Activated naive CD4-positive, alpha-beta T cell treated with anti-CD3 and anti-CD28 coated beads for 36 hours (primary cell): ENCODE measurements at regions not wholly inside any gene's neighbourhood (a gene's known extent, or its start where the extent isn't known, plus 50 kb on each side); places are given as distances from the start of the nearest gene placed in this dataset.
"Not testable (repeated sequence)": the region's sequence is repeated elsewhere in the genome, so short reads cannot be mapped to it uniquely, and the experiment has no call there.

ENCODE experiments used
- CTCF ChIA-PET: fragments of 350-600 bp; sonication (Branson Sonifier 250); formaldehyde crosslinking; loops from one replicate; lab custom pipeline; 2021; ENCODE audit warnings: antibody characterized with exemption; lab: Charles Lee
- DNase-seq: peaks from one replicate; pipeline ENCODE4 v3.0.0-alpha.2; 2020
- H3K27ac Mint-ChIP-seq: one replicate; pipeline ENCODE4 v1.8.0; 2021; ENCODE audit warnings: mild to moderate bottlenecking, mixed read lengths
- H3K27me3 Mint-ChIP-seq: one replicate; pipeline ENCODE4 v1.8.0; 2021; ENCODE audit warnings: low read depth, mixed read lengths
- H3K36me3 Mint-ChIP-seq: one replicate; pipeline ENCODE4 v1.8.0; 2021; ENCODE audit warnings: low read depth, mixed read lengths
- H3K4me1 Mint-ChIP-seq: one replicate; pipeline ENCODE4 v1.8.0; 2021; ENCODE audit warnings: low read depth, mixed read lengths
- H3K4me3 Mint-ChIP-seq: one replicate; pipeline ENCODE4 v1.8.0; 2021; ENCODE audit warnings: mild to moderate bottlenecking, moderate library complexity, mixed read lengths
- H3K9me3 Mint-ChIP-seq: one replicate; pipeline ENCODE4 v1.8.0; 2021; ENCODE audit warnings: mixed read lengths
- intact Hi-C: fragments of 100-400 bp; cut with micrococcal nuclease; formaldehyde crosslinking; loops from one replicate; pipeline ENCODE4 v1.15.1; 2023

DNA sequence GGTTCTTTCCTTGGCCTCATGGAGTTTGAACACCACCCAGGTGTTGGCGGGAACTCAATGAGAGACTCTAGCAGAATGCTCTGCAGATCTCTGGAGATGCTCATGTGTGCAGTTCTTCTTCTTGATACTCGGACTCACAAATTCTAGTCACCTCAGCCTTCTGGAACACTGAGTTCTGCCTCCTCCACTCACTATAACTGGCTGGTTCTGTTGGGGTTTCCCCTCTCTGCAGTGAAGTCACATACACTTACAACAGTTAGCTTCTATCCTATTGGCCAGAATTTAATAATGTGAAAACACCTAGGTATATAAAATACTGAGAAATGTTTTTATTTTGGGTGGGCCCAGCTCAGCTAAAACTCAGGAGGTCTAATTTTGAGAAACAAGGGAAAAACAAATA, 109.6 kb upstream of the HIVEP1 start:
- H3K9me3 Mint-ChIP-seq: no peaks in the 10 kb centered on the region
- H3K4me3 Mint-ChIP-seq: no peak overlapping the region
- peaks cover 20% of the 10 kb centered on the region for H3K4me1 Mint-ChIP-seq
- CTCF ChIA-PET: no interaction called here
- no peak overlapping the region for H3K27ac Mint-ChIP-seq
- intact Hi-C loops: loop anchor here (5.0 kb wide), 1 partner anchor 190 kb away; no protein-coding TSS in a partner anchor
- DNase-seq: no peak
- H3K36me3 Mint-ChIP-seq: no peaks in the 10 kb centered on the region
- H3K27me3 Mint-ChIP-seq: no peaks in the 10 kb centered on the region

DNA sequence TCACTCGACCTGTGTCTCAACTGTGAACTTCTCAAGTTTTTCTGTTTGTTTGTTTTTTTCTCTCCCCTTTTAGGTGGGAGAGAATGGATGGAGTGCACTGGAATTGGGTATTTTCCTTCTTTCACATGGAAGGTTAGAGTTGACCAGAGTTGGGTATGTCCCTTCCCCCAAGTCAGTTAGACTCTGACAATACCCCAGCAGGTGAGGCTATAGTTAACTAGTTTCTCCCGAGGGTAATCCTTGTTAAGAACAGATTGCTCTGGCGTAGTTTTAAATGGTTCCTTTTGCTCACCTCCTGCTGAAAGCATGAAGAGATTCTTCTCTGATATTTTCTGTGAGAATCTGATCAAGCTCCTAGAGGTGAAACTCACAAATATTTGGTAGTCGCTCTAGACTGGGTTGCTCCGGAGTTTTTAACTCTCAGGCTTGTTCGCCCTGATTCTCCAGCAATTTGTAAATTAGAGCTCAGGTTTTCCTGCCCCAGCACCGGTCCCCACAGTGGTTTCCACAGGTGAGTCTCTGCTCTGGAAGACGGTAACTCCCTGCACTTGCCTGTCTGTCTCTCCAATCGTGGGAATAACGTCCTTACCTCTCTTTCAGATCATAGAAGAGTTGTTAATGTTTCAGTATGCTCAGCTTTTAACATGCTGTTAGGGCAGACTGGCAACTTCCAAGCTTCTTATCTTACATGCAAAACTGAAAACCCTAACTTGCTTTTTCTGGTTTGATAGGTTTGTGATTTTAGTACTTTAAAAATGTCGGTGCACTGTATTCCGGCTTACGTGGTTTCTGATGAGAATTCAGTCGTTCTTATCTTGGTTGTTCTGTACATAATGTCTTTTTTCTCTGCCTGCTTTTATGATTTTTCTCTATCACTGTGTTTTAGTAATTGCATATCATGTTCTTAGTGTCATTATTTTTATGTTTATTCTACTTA, 111.2 kb upstream of the HIVEP1 start:
- CTCF ChIA-PET: interaction anchor here (0.6 to 1.2 kb wide), 4 partner anchors 14 to 244 kb away, joined by 3 read pairs; no protein-coding TSS in a partner anchor
- H3K4me1 Mint-ChIP-seq: peaks cover 20% of the 10 kb centered on the region
- intact Hi-C loops: loop anchor here (1.0 to 5.0 kb wide), 3 partner anchors 108 to 189 kb away; no protein-coding TSS in a partner anchor
- DNase-seq: no peak
- H3K27ac Mint-ChIP-seq: no peak overlapping the region
- no peaks in the 10 kb centered on the region for H3K9me3 Mint-ChIP-seq
- H3K27me3 Mint-ChIP-seq: no peaks in the 10 kb centered on the region
- no peaks in the 10 kb centered on the region for H3K36me3 Mint-ChIP-seq
- peak overlapping the region; percentile 30 for H3K4me3 Mint-ChIP-seq

DNA sequence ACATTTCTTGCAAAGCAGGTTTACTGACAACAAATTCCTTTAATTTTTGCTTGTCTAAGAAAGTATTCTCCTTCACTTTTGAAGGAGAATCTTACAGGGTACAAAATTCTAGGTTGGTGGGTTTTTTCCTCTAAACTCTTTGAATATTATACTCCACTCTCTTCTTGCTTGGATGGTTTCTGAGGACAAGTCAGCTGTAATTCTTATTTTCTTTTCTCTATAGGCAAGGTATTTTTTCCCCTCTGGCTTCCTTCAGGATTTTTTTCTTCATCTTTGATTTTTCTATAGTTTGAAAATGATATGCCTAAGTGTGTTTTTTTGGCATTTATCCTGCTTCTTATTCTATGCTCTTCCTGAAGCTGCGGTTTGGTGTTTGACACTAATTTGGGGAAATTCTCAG, 112.5 kb upstream of the HIVEP1 start:
- H3K27ac Mint-ChIP-seq: no peak overlapping the region
- H3K36me3 Mint-ChIP-seq: no peaks in the 10 kb centered on the region
- intact Hi-C loops: loop anchor here (2.0 to 5.0 kb wide), 2 partner anchors 109 to 187 kb away; no protein-coding TSS in a partner anchor
- no peak for DNase-seq
- H3K4me1 Mint-ChIP-seq: peaks cover 20% of the 10 kb centered on the region
- H3K27me3 Mint-ChIP-seq: no peaks in the 10 kb centered on the region
- CTCF ChIA-PET: no interaction called here
- peaks cover 2% of the 10 kb centered on the region for H3K9me3 Mint-ChIP-seq
- H3K4me3 Mint-ChIP-seq: no peak overlapping the region

DNA sequence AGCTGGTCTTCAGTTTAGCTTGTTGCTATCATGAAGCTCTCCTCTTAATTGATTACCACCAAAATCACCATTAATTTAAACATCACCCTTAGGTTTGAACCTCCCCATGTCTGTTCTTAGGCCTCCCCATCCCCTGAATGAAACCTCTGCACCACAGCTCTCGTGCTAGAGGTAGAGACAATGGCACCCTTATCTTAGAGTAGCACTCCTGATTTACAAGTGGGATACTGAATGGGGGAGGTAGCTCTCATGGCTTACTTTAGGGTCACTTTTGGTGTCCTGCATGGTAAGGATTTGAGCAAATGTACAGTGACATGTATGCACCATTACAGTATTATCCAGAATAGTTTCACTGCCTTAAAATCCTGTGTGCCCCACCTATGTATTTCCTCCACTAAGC, 115.6 kb upstream of the ADTRP start:
- Mint-ChIP-seq H3K27me3 (no peaks in the 10 kb centered on the region), H3K36me3 (no peaks in the 10 kb centered on the region), H3K4me3 (no peak overlapping the region), H3K9me3 (peaks cover 2% of the 10 kb centered on the region), H3K4me1 (no peaks in the 10 kb centered on the region), H3K27ac (no peak overlapping the region)
- CTCF ChIA-PET: interaction anchor here (1.4 kb wide), 1 partner anchor 11 kb away, joined by 6 read pairs; no protein-coding TSS in a partner anchor
- no peak for DNase-seq
- intact Hi-C loops: no loop called here

DNA sequence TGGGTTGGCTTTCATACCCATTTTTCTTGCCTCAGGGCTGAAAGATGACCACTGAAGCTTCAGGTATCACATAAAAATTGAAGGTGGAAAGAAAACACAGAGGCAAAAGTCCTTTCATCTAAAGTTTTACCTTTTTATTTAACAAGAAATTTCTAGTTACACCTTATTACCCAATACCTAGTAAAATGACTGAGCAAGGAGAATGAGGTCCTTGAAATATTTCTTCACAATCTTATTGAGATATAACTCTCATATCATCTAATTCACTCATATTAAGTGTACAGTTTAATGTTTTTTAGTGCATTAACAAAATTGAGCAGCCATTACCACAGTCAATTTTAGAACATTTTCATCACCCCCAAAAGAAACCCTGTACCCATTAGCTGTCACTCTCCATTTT, 112.9 kb upstream of the ADTRP start:
- CTCF ChIA-PET: no interaction called here
- H3K9me3 Mint-ChIP-seq: peaks cover 2% of the 10 kb centered on the region
- no peaks in the 10 kb centered on the region for H3K36me3 Mint-ChIP-seq
- no peak for DNase-seq
- intact Hi-C loops: no loop called here
- H3K27me3 Mint-ChIP-seq: no peaks in the 10 kb centered on the region
- H3K27ac Mint-ChIP-seq: no peak overlapping the region
- no peak overlapping the region for H3K4me3 Mint-ChIP-seq
- H3K4me1 Mint-ChIP-seq: no peaks in the 10 kb centered on the region

DNA sequence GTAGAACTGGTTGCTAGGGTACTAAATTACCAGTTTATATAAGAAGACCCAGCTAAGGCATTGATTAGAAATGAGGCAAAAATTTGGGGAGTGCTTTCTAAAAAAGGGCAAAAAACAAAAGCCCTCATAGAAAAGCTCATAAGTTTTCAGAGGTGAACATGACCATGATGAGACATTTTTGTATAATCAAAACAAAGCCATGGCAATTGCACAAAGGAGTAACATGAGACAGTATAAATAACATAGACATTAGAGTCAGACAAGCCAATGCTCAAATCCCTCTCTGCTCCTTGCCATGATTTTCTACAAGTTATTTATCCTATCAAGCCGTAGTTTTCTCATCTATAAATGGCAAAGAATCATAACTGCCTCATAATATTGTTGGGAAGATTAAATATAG, 112.2 kb upstream of the ADTRP start:
- H3K27ac Mint-ChIP-seq: no peak overlapping the region
- H3K36me3 Mint-ChIP-seq: no peaks in the 10 kb centered on the region
- H3K4me3 Mint-ChIP-seq: no peak overlapping the region
- H3K9me3 Mint-ChIP-seq: peaks cover 2% of the 10 kb centered on the region
- DNase-seq: no peak
- CTCF ChIA-PET: no interaction called here
- intact Hi-C loops: no loop called here
- H3K27me3 Mint-ChIP-seq: no peaks in the 10 kb centered on the region
- no peaks in the 10 kb centered on the region for H3K4me1 Mint-ChIP-seq

DNA sequence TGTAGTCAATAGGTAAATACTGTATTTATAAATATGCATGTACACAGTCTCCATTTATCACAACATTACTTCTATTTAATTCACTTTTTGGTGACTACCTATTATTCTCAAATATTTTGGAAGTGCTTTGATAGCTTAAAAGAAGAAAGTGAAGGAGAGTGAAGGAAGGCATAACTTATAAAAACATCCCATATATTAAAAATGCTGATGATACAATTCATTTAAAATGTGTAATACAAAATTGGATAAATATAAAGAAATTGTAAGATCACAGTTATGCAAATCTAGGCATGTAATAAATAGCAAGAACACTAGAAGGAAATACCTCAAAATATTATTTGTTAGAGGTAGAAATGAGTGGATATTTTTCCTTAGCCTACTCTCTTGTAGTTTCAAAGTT, 111.6 kb upstream of the ADTRP start:
- CTCF ChIA-PET: no interaction called here
- Mint-ChIP-seq H3K27me3 (no peaks in the 10 kb centered on the region), H3K4me3 (no peak overlapping the region), H3K4me1 (peaks cover 2% of the 10 kb centered on the region), H3K27ac (no peak overlapping the region), H3K36me3 (no peaks in the 10 kb centered on the region), H3K9me3 (no peaks in the 10 kb centered on the region)
- no peak for DNase-seq
- intact Hi-C loops: no loop called here

DNA sequence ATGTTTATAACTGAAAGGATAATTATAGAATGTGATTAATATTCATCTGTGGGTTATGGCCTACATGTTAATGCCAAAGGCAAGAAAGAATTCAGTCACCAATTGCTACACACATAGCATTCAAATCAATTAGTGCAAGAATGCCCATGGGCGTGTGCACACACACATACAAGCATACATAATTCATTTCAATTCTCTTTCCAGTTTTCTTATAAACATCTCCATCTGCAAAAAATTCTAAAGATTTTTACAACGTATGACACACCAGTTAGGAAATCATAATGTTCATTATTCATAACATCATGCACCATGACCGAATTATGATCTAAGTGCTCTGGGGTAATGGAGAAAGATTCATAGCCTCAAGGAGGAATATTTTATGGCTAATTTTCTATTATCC, 111.0 kb upstream of the ADTRP start:
- no peaks in the 10 kb centered on the region for H3K36me3 Mint-ChIP-seq
- no peaks in the 10 kb centered on the region for H3K27me3 Mint-ChIP-seq
- no peaks in the 10 kb centered on the region for H3K9me3 Mint-ChIP-seq
- H3K4me1 Mint-ChIP-seq: peaks cover 4% of the 10 kb centered on the region
- CTCF ChIA-PET: no interaction called here
- no peak overlapping the region for H3K27ac Mint-ChIP-seq
- DNase-seq: no peak
- intact Hi-C loops: no loop called here
- H3K4me3 Mint-ChIP-seq: no peak overlapping the region

DNA sequence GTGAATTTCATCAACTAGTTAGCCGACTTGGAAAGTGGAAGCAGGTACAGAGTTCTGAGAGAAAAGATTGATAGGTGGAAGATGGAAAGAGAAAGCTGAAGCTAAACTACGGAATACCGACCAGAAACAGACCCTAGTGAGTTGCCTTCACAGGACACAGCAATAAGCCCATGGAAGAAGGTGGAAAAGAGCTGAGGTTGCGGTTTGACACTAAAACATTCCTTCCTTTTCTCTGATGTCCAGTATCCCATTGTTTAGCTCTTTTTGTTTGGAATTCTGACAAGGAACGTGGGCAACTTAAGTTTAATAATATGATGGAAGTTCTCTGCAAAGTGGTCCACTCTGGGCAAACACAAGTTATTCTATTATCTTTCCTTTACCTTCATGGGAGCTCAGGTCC, 110.1 kb upstream of the ADTRP start:
- intact Hi-C loops: no loop called here
- Mint-ChIP-seq H3K4me1 (peaks cover 4% of the 10 kb centered on the region), H3K27me3 (no peaks in the 10 kb centered on the region), H3K27ac (no peak overlapping the region), H3K4me3 (no peak overlapping the region), H3K36me3 (no peaks in the 10 kb centered on the region), H3K9me3 (no peaks in the 10 kb centered on the region)
- no peak for DNase-seq
- CTCF ChIA-PET: no interaction called here

DNA sequence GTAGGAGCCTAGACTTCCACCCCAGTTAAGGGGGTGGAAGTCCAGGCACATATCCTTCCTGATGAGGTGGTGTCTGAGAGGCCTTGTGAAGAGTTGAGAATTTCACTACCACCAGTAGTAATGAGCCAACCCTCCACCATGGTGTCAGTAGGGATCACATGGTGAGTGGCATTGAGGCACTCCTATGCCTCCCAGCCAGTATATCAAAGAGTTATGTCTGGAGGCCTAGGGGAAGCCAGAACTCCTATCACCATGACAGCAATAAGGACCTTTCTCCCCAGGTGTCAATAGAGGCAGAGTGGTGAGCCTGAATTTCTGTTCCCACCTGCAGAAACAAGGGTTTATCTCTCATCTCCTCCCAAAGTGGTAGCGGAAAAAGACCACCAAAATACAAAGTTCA, 106.6 kb upstream of the ADTRP start:
- intact Hi-C loops: no loop called here
- no peak overlapping the region for H3K27ac Mint-ChIP-seq
- CTCF ChIA-PET: no interaction called here
- H3K4me3 Mint-ChIP-seq: no peak overlapping the region
- H3K36me3 Mint-ChIP-seq: no peaks in the 10 kb centered on the region
- peaks cover 4% of the 10 kb centered on the region for H3K4me1 Mint-ChIP-seq
- no peak for DNase-seq
- H3K9me3 Mint-ChIP-seq: peaks cover 8% of the 10 kb centered on the region
- no peaks in the 10 kb centered on the region for H3K27me3 Mint-ChIP-seq

DNA sequence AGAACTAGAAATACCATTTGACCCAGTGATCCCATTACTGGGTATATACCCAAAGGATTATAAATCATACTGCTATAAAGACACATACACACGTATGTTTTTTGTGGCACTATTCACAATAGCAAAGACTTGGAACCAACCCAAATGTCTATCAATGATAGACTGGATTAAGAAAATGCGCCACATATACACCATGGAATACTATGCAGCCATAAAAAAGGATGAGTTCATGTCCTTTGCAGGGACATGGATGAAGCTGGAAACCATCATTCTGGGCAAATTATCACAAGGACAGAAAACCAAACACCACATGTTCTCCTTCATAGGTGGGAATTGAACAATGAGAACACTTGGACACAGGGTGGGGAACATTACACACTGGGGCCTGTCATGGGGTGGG, 104.9 kb upstream of the ADTRP start:
- H3K27me3 Mint-ChIP-seq, CTCF ChIA-PET, DNase-seq, H3K36me3 Mint-ChIP-seq, H3K4me1 Mint-ChIP-seq, intact Hi-C loops, H3K4me3 Mint-ChIP-seq, H3K27ac Mint-ChIP-seq: not testable (repeated sequence)
- H3K9me3 Mint-ChIP-seq: peaks cover 14% of the 10 kb centered on the region

DNA sequence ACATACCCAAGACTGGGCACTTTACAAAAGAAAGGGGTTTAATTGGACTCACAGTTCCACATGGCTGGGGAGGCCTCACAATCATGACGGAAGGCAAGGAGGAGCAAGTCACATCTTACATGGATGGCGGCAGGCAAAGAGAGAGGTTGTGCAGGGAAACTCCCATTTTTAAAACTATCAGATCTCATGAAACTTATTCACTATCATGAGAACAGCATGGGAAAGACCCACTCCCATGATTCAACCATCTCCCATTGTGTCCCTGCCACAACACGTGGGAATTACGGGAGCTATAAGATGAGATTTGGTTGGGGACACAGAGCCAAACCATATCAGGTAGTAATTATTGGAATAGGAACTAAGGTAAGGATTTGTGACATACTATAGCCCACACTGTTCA, 101.6 kb upstream of the ADTRP start:
- H3K27me3 Mint-ChIP-seq, H3K36me3 Mint-ChIP-seq, DNase-seq, H3K27ac Mint-ChIP-seq, intact Hi-C loops, H3K4me3 Mint-ChIP-seq, CTCF ChIA-PET, H3K4me1 Mint-ChIP-seq: not testable (repeated sequence)
- peaks cover 14% of the 10 kb centered on the region for H3K9me3 Mint-ChIP-seq

DNA sequence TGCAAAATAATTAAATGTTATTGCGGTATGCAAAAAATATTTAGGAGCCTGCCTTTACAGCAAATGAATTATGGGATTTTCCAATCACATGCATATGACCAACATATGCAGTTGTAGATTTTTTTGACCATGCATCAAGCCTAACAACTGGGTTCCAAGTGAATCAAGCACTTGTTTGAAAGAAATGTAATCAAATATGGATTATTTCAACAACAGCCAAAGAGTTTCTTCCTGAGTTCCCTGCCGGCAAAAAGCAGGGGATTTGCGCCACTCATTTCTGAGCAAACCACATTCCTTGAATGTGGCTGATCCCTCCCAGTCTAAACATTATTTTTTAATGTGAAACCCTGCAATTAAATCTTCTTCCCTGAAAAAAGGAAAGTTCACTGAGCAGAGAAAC, 100.1 kb upstream of the ADTRP start:
- no peaks in the 10 kb centered on the region for H3K36me3 Mint-ChIP-seq
- intact Hi-C loops: no loop called here
- no peak for DNase-seq
- no peak overlapping the region for H3K27ac Mint-ChIP-seq
- H3K4me1 Mint-ChIP-seq: no peaks in the 10 kb centered on the region
- no peak overlapping the region for H3K4me3 Mint-ChIP-seq
- CTCF ChIA-PET: interaction anchor here (1.0 kb wide), 1 partner anchor 222 kb away, joined by 3 read pairs; no protein-coding TSS in a partner anchor
- H3K27me3 Mint-ChIP-seq: no peaks in the 10 kb centered on the region
- H3K9me3 Mint-ChIP-seq: peaks cover 14% of the 10 kb centered on the region
